ENCODE measurements at regions not wholly inside any gene's neighbourhood (a gene's known extent, or its start where the extent isn't known, plus 50 kb on each side); places are given as distances from the start of the nearest gene placed in this dataset.

- no peaks in the 10 kb centered on the region for H3K36me3 ChIP-seq (ENCODE audit: insufficient read depth, low read length)
- H4K20me1 ChIP-seq (ENCODE audit: insufficient read depth, low read length, poor library complexity, severe bottlenecking) = no peaks in the 10 kb centered on the region
- H3K4me1 ChIP-seq (ENCODE audit: insufficient read depth, low read length, poor library complexity, severe bottlenecking) = no peaks in the 10 kb centered on the region
- no peak overlapping the region for H2AFZ ChIP-seq (ENCODE audit: low read length)
- H3K9me2 ChIP-seq (replicated peaks; ENCODE audit: low read depth, low read length) = no peaks in the 10 kb centered on the region
- H3K4me3 ChIP-seq (ENCODE audit: low read length, poor library complexity, severe bottlenecking) = no peak overlapping the region
- no peak overlapping the region for H3K9ac ChIP-seq (ENCODE audit: low read depth, low read length, poor library complexity, severe bottlenecking)
- TF ChIP-seq EZH2phosphoT487 (IDR thresholded peaks at IDR 0.05; ENCODE audit: borderline replicate concordance) = no peak
- TF ChIP-seq CTCF (conservative IDR thresholded peaks at IDR 0.05; ENCODE audit: low read length) = no peak
- H3K27me3 ChIP-seq (ENCODE audit: insufficient read depth, low read length, poor library complexity, severe bottlenecking) = no peaks in the 10 kb centered on the region
- H3K4me2 ChIP-seq (ENCODE audit: low read depth, low read length, poor library complexity, severe bottlenecking) = no peak overlapping the region
- no peaks in the 10 kb centered on the region for H3K79me2 ChIP-seq (ENCODE audit: insufficient read depth, low read length)
- H3F3A ChIP-seq (ENCODE audit: low read depth) = no peaks in the 10 kb centered on the region
- no peaks in the 10 kb centered on the region for H3K9me3 ChIP-seq (ENCODE audit: insufficient read depth, low read depth, low read length)
Observed at GRCh38 chr20:57896563-57896962, 186.7 kb upstream of the PMEPA1 start.

- no peaks in the 10 kb centered on the region for H3K4me1 ChIP-seq (ENCODE audit: insufficient read depth, low read length, poor library complexity, severe bottlenecking)
- H3K9ac ChIP-seq (ENCODE audit: low read depth, low read length, poor library complexity, severe bottlenecking) = no peak overlapping the region
- no peak overlapping the region for H3K4me3 ChIP-seq (ENCODE audit: low read length, poor library complexity, severe bottlenecking)
- H2AFZ ChIP-seq (ENCODE audit: low read length) = no peak overlapping the region
- no peaks in the 10 kb centered on the region for H4K20me1 ChIP-seq (ENCODE audit: insufficient read depth, low read length, poor library complexity, severe bottlenecking)
- no peaks in the 10 kb centered on the region; the same call in 1 of the 2 replicates for H3K9me3 ChIP-seq (ENCODE audit: insufficient read depth, low read depth, low read length)
- no peaks in the 10 kb centered on the region for H3K36me3 ChIP-seq (ENCODE audit: insufficient read depth, low read length)
- H3K79me2 ChIP-seq (ENCODE audit: insufficient read depth, low read length) = no peaks in the 10 kb centered on the region
- H3K9me2 ChIP-seq (replicated peaks; ENCODE audit: low read depth, low read length) = no peaks in the 10 kb centered on the region
- H3K27me3 ChIP-seq (ENCODE audit: insufficient read depth, low read length, poor library complexity, severe bottlenecking) = no peaks in the 10 kb centered on the region
- H3F3A ChIP-seq (ENCODE audit: low read depth) = no peaks in the 10 kb centered on the region
- no peak overlapping the region for H3K4me2 ChIP-seq (ENCODE audit: low read depth, low read length, poor library complexity, severe bottlenecking)
- TF ChIP-seq CTCF (conservative IDR thresholded peaks at IDR 0.05; ENCODE audit: low read length) (no peak), EZH2phosphoT487 (IDR thresholded peaks at IDR 0.05; ENCODE audit: borderline replicate concordance) (no peak)
Observed at GRCh38 chr20:57896017-57896416, 186.2 kb upstream of the PMEPA1 start.

- Histone ChIP-seq H3K9ac (ENCODE audit: low read depth, low read length, poor library complexity, severe bottlenecking) (no peak overlapping the region), H3K79me2 (ENCODE audit: insufficient read depth, low read length) (no peaks in the 10 kb centered on the region), H3K4me1 (ENCODE audit: insufficient read depth, low read length, poor library complexity, severe bottlenecking) (no peaks in the 10 kb centered on the region), H3K4me2 (ENCODE audit: low read depth, low read length, poor library complexity, severe bottlenecking) (no peak overlapping the region), H3K9me3 (ENCODE audit: insufficient read depth, low read depth, low read length) (no peaks in the 10 kb centered on the region; the same call in 1 of the 2 replicates), H3K36me3 (ENCODE audit: insufficient read depth, low read length) (no peaks in the 10 kb centered on the region), H3K27me3 (ENCODE audit: insufficient read depth, low read length, poor library complexity, severe bottlenecking) (no peaks in the 10 kb centered on the region), H2AFZ (ENCODE audit: low read length) (no peak overlapping the region), H3F3A (ENCODE audit: low read depth) (no peaks in the 10 kb centered on the region), H3K4me3 (ENCODE audit: low read length, poor library complexity, severe bottlenecking) (no peak overlapping the region), H4K20me1 (ENCODE audit: insufficient read depth, low read length, poor library complexity, severe bottlenecking) (no peaks in the 10 kb centered on the region), H3K9me2 (replicated peaks; ENCODE audit: low read depth, low read length) (no peaks in the 10 kb centered on the region)
- TF ChIP-seq CTCF (conservative IDR thresholded peaks at IDR 0.05; ENCODE audit: low read length) (no peak), EZH2phosphoT487 (IDR thresholded peaks at IDR 0.05; ENCODE audit: borderline replicate concordance) (no peak)
Observed at GRCh38 chr20:57895161-57895855, 185.5 kb upstream of the PMEPA1 start.
